ENCODE measurements at regions not wholly inside any gene's neighbourhood (a gene's known extent, or its start where the extent isn't known, plus 50 kb on each side); places are given as distances from the start of the nearest gene placed in this dataset.

DNA sequence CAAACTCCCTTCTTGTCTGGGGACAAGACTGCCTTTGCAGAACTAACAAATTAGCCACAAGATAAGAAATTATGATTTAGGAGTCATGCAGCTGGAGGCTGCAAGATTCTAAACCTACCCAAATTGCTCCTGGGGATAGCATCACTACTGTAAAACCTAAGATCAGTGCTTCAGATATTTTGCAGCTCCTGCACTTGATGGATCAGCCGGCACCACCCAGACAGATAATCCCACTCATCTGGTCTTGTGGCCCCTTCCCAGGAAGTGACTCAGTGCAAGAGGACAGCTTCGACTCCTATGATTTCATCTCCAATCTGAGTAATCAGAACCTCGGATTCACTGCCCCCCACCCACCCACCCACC, 181.9 kb downstream of the AKR1D1 start:
- DNase-seq: no peak

- DNase-seq: no peak
These were observed 183.4 kb downstream of the AKR1D1 start for GRCh38 chr7:138259675-138260074.

DNA sequence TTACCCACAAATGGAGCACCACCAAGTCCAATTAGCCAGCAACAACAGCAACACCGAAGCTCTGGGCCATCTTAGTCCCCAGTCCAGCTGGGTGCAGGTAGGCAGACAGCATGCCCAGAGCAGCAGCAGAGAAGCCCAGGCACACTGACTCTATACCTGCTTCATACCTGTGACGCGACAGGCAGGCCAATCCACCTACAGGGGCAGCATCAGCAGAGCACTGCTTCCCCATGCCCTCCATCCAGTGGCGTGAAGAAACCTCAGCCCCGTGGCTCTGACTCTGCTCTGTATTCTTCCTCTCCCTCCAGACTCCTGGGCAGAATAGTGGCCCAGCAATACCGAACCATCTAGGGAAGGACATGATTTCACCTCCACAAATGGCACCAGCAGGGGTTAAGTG, 191.7 kb downstream of the AKR1D1 start:
- DNase-seq: no peak

DNA sequence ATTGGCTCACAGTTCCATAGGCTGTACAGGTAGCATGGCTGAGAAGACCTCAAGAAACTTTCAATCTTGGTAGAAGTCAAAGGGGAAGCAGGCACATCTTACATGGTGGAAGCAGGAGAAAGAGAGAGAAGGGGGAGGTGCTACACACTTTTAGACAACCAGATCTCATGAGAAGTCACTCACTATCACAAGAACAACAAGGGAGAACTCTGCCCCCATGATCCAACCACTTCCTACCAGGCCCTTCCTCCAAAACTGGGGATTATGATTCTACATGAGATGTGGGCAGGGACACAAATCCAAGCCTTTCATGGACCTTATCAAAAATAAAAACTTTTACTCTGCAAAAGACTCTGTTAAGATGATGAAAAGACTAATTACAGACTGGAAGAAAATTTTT, 183.2 kb upstream of the TRIM24 start:
- DNase-seq: no peak

DNA sequence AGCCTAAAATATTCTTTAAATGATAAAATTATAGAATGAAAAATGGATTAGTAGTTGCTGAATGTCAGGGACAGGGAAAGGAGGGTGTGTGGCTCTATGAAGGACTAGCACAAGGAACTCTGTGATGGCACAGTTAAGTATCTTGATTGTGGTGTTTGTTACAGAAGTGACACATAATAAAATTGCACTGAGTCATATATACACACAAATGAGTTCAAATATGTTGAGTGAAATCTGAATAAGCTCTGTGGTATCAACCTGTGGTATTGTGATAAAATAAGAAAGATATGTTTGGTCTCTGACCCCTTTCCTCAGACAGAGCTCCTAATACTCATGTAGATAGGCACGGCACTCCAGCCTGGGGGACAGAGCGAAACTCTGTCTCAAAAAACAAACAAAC, 181.5 kb upstream of the TRIM24 start:
- no peak for DNase-seq

- DNase-seq: no peak
These were observed 177.1 kb upstream of the TRIM24 start for GRCh38 chr7:138282997-138283396.

GRCh38 chr7:138285129-138285528, 174.9 kb upstream of the TRIM24 start:
- DNase-seq: no peak

DNA sequence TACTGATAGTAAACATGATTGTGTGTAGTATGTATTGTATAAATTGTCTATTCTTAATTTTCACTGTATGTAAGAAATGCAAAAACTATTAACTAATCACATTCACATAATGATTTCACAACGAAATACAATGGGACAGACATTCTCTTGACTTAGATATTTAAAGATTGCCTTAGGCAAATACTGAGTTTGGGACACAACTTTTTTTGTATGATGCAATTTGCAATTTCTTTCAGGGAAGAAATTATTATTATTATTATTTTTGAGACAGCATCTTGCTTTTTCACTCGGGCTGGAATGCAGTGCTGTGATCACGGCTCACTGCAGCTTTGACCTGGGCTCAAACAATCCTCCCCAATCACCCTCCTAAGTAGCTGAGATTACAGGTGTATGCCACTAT, 173.2 kb upstream of the TRIM24 start:
- no peak for DNase-seq

GRCh38 chr7:138287549-138287948, 172.5 kb upstream of the TRIM24 start:
- DNase-seq: no peak

- no peak for DNase-seq
These were observed 171.0 kb upstream of the TRIM24 start for GRCh38 chr7:138289082-138289481.

GRCh38 chr7:138289864-138290263, 170.2 kb upstream of the TRIM24 start:
- no peak for DNase-seq

GRCh38 chr7:138292951-138293350, 167.1 kb upstream of the TRIM24 start:
- DNase-seq: no peak

DNA sequence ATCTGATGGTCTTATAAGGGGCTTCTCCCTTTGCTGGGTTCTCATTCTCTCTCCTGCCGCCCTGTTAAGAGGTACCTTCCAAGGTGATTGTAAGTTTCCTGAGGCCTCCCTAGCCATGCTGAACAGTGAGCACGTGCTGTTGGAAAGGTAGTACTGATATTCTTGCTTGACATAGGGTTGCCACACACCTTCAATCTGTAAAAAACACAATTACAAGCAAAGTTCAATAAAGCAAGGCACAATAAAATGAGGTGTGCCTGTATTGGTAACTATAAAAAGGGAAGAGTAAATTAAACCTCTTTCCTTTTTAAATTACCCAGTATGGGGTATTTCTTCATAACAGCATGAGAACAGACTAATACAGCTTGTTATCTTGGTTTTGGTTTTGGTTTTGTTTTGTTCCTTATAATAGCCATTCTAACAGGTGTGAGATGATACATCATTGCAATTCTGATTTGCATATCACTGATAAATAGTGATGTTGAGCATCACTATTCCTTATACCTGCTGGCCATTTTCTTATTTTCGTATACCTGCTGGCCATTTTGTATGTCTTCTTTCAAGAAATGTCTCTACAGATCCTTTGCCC, 164.9 kb upstream of the TRIM24 start:
- no peak for DNase-seq

GRCh38 chr7:138297526-138297925, 162.5 kb upstream of the TRIM24 start:
- DNase-seq: no peak

DNA sequence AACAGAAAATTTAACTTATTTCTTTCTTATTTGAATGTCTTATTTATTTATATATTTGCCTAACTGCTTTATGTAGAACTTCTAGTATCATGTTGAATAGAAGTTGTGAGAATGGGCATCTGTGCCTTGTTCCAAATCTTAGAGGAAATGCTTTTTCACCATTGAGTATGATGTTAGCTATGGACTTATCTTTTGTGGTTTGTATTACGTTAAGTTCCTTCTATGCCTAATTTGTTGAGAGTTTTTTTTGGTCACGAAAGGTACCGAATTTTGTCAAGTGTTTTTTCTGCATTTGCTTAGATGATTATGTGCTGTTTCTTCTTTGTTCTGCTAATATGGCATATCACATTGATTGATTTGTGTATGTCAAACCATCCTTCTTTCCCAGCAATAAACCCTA, 161.0 kb upstream of the TRIM24 start:
- DNase-seq: no peak

- DNase-seq: no peak
These were observed 156.6 kb upstream of the TRIM24 start for GRCh38 chr7:138303230-138304070.

DNA sequence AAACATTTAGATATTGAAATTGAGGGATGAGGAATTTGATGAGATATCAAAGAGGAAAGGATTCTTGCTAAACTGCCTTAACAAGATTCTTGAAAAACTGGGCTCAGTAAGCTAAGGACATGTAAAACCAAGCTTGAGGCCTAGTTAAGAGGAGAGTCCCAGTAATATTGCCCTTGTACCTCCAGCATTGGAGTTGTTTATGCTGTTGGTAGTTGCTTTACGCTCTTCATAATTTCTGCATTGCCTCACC, 156.1 kb upstream of the TRIM24 start:
- no peak for DNase-seq

GRCh38 chr7:138307633-138308032, 152.4 kb upstream of the TRIM24 start:
- no peak for DNase-seq

DNA sequence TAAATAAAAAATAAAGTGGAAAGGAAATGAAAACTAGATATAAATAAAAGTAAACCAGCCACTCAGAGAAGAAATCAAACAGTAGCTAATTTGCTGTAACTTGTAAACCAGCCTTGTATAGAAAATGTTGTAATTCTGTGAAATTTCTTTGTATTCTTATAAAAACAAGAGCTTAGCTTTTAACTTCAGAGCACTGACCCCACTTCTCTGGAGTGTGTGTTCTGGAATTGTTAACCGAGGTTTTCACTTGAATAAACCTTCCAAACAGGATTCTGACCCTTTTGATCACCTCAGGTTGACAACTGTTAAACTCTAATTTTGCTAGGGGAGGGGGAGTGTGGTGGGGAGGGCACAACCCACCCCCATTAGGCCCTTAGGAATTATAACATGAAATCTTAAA, 151.9 kb upstream of the TRIM24 start:
- no peak for DNase-seq

DNA sequence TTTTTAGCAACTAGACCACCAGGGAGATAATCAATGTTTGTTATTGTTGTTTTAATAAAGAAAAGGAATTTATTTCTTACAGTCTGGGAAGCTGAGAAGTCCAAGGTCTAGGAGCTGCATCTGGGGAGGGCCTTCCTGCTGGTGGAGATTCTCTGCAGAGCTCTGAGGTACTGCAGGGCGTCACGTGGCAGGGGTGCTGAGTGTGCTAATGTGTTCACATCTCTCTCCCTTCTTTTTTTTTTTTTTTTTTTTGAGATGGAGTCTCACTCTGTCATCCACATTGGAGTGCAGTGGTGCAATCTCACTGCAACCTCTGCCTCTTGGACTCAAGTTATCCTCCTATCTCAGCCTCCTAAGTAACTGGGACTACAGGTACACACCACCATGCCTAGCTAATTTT, 150.9 kb upstream of the TRIM24 start:
- DNase-seq: no peak

- no peak for DNase-seq
These were observed 146.3 kb upstream of the TRIM24 start for GRCh38 chr7:138313829-138314178.

- no peak for DNase-seq
These were observed 143.5 kb upstream of the TRIM24 start for GRCh38 chr7:138316421-138317043.

- DNase-seq: no peak
These were observed 142.9 kb upstream of the TRIM24 start for GRCh38 chr7:138317044-138317596.

DNA sequence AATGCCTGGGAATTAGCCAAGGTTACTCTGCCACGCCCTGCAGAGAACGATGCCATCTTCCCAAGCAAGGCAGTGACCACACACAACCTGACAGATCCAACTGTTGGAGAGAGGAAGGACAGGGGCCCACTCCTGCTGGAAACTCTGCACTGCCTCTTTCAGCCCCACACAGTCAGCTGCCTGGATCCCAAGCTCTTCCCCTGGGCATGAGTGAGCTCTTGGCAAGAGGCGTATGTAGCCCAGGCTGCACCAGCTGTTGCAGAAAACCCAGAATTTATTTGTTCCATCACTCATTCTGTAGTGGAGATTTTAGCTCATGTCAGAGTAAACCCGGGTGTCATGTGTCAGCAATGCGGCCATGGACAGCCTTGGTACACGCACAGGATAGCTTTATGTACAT, 135.1 kb upstream of the TRIM24 start:
- DNase-seq: no peak

- DNase-seq: no peak
These were observed 134.6 kb upstream of the TRIM24 start for GRCh38 chr7:138325434-138325833.

Data from NCI-H146 (cell line).